GM10248 (cell line): ENCODE measurements at regions not wholly inside any gene's neighbourhood (a gene's known extent, or its start where the extent isn't known, plus 50 kb on each side); places are given as distances from the start of the nearest gene placed in this dataset.

Experiments used
- CTCF ChIA-PET: fragments of 300-600 bp; sonication (Branson Sonifier 250); formaldehyde crosslinking; extraction: SDS; loops from one replicate; lab custom pipeline; 2021; ENCODE audit warnings: antibody characterized with exemption; lab: Yijun Ruan, JAX
- POLR2A ChIA-PET: fragments of 350-650 bp; sonication (Branson Sonifier 250); formaldehyde crosslinking; extraction: SDS; loops from one replicate; lab custom pipeline; 2020; ENCODE audit warnings: antibody characterized with exemption; lab: Yijun Ruan, JAX
- DNase-seq: peaks from one replicate; pipeline ENCODE4 v3.0.0; 2012; ENCODE audit errors: extremely low spot score
- TF ChIP-seq, protein P1 (sequence below): IDR thresholded peaks from 2 replicates; pipeline ENCODE4 v1.5.1; 2012; ENCODE audit warnings: mild to moderate bottlenecking, low read depth; ENCODE audit errors: extremely low read depth, missing control alignments, control extremely low read depth

DNA sequence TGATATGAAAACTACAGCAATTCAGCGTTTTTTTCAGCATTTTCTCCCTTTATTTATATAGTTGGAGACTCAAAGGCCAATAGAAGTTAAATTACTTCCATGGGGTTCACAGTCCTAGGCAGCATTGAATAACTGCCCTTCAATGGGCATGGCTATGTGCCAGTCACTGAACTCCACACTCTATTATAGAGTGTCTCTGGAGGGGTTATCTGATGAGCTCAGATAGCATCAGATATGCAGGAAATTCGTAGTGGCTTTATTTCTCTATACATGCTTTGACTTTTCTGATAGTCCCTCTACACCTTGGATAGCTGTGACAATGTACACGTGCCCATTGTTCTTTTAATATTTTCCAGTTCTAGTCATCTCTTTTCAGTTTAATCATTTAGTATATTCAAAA is 396.9 kb upstream of the CBLB start:
- ChIA-PET CTCF (interaction anchor here (1.2 to 2.2 kb wide), 4 partner anchors 9 to 64 kb away, joined by 3 to 8 read pairs (median 6); no protein-coding TSS in a partner anchor), POLR2A (interaction anchor here (1.0 kb wide), 1 partner anchor 8 kb away, joined by 4 read pairs; no protein-coding TSS in a partner anchor)
- TF ChIP-seq, protein P1, sequence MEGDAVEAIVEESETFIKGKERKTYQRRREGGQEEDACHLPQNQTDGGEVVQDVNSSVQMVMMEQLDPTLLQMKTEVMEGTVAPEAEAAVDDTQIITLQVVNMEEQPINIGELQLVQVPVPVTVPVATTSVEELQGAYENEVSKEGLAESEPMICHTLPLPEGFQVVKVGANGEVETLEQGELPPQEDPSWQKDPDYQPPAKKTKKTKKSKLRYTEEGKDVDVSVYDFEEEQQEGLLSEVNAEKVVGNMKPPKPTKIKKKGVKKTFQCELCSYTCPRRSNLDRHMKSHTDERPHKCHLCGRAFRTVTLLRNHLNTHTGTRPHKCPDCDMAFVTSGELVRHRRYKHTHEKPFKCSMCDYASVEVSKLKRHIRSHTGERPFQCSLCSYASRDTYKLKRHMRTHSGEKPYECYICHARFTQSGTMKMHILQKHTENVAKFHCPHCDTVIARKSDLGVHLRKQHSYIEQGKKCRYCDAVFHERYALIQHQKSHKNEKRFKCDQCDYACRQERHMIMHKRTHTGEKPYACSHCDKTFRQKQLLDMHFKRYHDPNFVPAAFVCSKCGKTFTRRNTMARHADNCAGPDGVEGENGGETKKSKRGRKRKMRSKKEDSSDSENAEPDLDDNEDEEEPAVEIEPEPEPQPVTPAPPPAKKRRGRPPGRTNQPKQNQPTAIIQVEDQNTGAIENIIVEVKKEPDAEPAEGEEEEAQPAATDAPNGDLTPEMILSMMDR: no peak
- DNase-seq: no peak

DNA sequence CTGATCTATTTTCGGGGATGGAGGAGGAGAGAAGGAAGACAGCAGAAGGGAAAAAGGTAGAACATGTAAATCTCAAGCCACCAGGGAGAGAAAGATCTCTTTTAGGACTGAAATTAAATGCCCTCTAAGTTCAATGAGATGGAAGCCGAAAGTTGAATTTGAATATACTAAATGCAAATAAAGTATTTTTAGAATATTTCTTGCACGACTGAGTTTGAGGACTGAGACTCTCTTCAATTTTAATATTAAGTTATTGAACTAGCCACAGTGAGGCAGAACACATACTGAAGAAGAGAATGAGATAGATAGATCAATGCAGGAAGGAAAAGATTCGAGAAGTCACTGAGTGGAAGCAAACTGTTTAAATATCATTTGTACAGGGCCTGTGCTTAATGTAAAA is 399.9 kb upstream of the CBLB start:
- TF ChIP-seq, protein P1: no peak
- ChIA-PET CTCF (interaction anchor here (1.2 kb wide), 1 partner anchor 11 kb away, joined by 4 read pairs; no protein-coding TSS in a partner anchor), POLR2A (no interaction called here)
- no peak for DNase-seq

DNA sequence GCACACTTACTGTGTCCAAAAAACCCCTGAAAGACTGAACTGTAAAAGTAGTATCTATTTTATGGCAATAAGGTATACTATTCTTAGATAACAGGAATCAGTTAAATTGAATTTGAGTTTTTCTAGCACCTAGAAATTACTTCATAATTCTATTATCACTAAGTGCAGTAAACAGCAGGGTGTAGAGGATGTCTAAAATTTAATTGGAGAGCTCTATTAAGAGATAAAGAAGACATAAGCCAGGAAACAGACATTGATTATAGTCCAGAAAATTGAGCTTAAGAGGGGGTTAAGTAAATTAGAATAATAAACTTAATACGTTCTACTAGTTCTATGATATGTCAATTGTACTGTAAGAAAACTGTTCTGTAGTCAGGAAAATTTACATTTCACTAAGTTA is 403.5 kb upstream of the CBLB start:
- TF ChIP-seq, protein P1: no peak
- POLR2A ChIA-PET: no interaction called here
- CTCF ChIA-PET: interaction anchor here (1.1 kb wide), 1 partner anchor 13 kb away, joined by 3 read pairs; no protein-coding TSS in a partner anchor
- DNase-seq: no peak

DNA sequence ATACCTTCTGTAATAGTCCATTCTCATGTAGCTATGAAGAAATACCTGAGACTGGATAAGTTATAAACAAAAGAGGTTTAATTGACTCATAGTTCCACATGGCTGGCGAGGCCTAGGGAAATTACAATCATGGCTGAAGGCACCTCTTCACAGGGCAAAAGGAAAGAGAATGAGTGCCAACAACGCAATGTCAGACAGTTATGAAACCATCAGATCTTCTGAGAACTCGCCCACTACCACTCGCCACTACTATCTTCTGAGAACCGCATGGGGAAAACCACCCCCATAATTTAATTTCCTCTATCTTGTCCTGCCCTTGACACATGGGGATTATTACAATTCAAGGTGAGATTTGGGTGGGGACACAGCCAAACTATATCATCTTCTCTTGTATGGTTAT is 406.8 kb upstream of the CBLB start:
- POLR2A ChIA-PET: no interaction called here
- no peak for DNase-seq
- TF ChIP-seq, protein P1: no peak
- CTCF ChIA-PET: no interaction called here

DNA sequence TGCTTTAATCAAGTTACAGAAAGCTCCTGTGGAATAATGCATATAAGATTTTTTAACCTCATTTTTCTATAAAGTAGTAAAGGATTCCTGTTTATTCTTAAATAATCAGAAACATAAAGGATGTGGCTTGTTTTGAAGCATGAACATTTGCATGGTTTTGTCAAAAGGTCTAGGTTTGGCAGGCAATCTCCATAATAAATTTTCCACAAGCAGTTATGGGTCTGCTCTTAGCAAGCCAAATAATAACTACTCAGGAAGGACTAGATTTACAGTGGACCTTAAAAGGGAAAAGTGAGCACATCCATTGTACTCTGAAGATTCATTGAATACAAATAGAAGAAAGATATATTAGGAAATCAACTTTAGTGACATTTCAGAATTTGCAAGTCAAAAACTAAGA is 407.3 kb upstream of the CBLB start:
- DNase-seq: no peak
- ChIA-PET POLR2A (no interaction called here), CTCF (no interaction called here)
- TF ChIP-seq, protein P1: no peak

DNA sequence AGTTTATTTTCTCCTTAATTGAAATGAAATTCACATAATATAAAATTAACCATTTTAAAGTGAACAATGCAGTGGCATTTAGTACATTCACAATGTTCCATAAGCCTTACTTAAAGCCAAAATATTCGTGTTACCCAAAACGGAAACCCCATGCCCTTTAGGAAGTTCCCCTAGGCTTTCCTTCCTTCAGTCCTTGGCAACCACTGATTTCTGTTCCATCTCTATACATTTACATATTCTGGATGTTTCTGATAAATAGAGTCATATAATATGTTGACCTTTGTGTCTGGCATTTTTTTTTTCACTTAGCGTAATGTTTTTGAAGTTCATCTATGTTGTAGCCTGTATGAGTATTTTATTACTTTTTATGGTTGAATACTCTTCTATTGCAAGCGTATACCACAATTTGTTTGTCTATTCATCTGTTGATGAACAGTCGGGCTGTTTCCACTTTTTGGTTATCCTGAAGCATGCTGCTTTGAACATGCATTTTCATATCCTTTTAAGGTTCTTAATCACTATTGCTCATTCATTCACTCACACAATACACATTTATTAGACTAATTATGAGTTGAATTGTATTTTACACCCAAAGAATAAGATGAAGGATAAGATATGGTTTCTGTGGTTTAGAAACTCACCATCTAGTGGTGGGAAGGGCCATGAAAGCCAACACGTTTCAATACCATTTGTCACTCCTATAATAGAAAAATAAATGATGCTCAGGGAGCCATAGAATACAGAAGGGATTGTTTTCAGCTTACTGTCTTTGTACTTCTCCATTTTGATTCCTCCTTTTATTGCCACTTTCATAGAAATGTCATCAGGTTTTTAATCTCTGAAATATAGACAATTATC is 408.2 kb upstream of the CBLB start:
- CTCF ChIA-PET: interaction anchor here (1.9 kb wide), 1 partner anchor 19 kb away, joined by 6 read pairs; no protein-coding TSS in a partner anchor
- POLR2A ChIA-PET: no interaction called here
- TF ChIP-seq, protein P1: no peak
- no peak for DNase-seq
